Fibroblast of upper back skin (primary cell): ENCODE measurements at regions not wholly inside any gene's neighbourhood (a gene's known extent, or its start where the extent isn't known, plus 50 kb on each side); places are given as distances from the start of the nearest gene placed in this dataset.
"Not testable (repeated sequence)": the region's sequence is repeated elsewhere in the genome, so short reads cannot be mapped to it uniquely, and the experiment has no call there.

Experiments used
- DNase-seq: peaks from one replicate; pipeline ENCODE4 v3.0.0-alpha.2; 2013

DNA sequence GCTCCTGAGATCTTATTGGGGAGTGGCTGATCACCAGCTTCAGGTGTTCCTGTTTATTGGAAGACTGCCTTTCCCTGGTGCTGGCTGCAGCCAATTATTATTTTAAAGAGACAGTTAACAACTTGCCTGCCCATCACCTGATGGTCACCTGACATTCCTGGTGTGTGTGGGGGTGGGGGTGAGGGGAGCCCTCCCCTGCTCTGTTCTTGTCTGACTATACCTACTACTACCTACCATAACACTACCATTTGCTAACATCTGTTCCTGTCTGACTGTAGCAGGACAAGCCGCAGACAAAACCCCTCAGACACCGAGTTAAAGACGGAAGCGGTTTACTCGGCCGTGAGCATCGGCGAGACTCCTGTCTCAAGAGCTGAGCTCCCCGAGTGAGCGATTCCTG, 54.9 kb upstream of the NBPF3 start:
- no peak for DNase-seq

GRCh38 chr1:21384620-21385019, 55.3 kb upstream of the NBPF3 start:
- no peak for DNase-seq

DNA sequence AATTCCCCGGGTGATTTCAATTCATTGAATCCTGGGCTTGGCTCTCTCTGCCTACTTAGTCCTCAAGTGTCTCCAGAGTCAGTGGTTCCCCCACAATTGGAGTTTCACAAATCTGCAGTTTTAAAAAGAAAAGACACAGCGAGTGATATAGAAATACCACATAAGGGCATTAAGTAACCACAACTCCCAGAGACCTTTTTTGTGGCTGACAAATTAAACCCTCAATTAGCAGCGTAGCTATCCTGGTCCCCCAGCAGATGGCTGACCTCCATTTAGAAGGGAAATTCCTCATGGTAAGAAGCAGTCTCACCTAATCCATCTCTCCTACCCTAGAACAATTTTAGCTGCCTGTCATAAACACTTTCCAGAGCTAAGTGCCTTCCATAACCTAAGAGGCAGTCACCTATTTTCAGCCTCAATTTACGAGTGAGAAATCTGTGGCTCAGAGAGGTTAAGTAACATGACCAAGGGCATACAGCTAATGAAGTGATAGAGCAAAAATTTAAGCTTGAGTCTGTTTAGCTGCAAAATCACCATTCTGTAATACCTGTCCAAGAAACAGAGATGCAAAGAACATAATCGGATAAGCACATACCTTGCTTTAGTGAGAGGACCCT, 56.0 kb upstream of the NBPF3 start:
- DNase-seq, result peak; percentile 2

- no peak for DNase-seq
Observed at GRCh38 chr1:21381354-21381753, 58.6 kb upstream of the NBPF3 start.

DNA sequence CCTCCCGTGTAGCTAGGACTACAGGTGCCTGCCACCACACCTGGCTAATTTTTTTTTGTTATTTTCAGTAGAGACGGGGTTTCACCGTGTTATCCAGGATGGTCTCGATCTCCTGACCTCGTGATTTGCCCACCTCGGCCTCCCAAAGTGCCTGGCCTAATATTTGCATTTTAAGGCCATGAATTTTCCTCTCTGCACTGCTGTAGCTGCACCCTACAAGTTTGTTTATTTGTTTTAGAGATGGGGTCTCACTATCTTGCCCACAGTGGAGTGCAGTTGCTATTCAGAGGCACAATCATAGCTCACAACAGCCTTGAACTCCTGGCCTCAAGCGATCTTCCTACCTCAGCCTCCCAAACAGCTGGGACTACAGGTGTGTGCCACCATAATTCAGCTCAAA, 59.8 kb upstream of the NBPF3 start:
- not testable (repeated sequence) for DNase-seq

GRCh38 chr1:21379571-21379970, 60.4 kb upstream of the NBPF3 start:
- DNase-seq, result no peak

- DNase-seq, result no peak
Observed at GRCh38 chr1:21378705-21379494, 61.0 kb upstream of the NBPF3 start.

DNA sequence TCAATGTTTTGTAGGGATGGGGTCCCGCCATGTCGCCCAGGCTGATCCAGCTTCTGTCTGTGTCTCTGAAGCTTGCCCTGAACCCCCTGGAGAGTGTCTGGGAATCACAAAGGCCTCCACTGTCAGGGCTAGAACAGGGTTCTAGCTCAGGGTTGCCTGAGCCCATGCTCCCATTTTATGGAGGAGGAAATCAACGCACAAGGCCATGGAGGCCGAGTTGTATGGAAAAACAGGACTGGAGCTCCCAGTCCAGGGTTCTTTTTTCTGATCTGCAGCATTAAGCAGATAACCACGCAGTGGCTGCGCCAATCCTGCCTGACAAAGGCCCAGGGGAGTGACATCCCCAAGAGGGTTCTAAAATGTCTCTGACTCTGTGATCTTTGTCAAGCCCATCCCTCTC, 67.6 kb upstream of the NBPF3 start:
- no peak for DNase-seq

DNA sequence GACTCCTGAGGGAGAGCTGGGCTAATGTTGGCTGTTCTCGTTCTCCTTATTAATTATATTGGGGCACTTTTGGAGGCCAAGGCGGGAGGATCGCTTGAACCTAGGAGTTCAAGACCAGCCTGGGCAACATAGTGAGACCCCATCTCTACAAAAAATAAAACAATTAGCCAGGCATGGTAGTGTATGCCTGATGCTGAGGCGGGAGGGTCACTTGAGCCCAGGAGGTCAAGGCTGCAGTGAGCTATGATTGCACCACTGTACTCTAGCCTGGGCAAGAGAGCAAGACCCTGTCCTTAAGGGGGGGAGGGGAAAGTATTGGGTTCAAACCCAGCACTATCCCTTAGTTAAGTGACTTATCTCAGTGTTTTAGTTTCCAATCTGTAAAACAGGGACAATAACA, 70.0 kb upstream of the NBPF3 start:
- no peak for DNase-seq

DNA sequence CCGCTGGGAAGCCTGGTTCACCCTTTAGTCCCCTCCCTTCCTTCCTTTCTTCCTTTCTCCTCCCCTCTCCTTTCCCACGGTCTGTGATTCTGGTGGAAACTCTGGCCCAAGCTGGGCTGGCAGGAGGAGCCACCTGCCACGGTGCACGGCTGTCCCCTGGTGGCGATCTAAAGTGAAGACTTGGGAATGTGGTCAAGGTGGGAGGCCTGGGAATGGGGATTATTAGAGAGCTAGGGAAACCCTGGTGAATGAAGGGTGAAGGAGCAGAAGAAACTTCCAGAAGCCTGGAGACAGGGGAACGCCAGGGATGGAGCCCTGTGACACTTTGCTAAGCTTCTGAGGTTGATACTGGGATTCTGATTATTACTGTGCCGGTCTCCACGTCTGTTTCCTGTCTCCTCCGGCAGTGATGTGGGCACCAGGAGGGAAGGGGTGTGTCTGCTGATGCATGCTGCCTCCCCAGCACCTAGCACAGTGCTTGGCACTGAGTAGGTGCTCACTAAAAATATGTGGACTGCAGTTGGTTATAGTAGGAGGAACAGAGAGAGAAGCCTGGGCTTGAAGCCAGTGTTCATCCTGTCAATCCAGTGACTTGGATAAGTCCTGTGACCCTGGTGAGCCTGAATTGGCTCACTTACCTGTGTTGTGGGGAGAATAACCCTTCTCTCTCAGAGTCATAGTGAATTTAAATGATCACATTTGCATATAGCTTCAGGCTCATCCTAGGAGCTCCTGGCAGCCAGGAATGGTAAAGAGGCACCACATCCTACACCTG, 71.2 kb upstream of the NBPF3 start:
- peak; percentile 75 for DNase-seq

GRCh38 chr1:21367973-21368514, 71.9 kb upstream of the NBPF3 start:
- not testable (repeated sequence) for DNase-seq

DNA sequence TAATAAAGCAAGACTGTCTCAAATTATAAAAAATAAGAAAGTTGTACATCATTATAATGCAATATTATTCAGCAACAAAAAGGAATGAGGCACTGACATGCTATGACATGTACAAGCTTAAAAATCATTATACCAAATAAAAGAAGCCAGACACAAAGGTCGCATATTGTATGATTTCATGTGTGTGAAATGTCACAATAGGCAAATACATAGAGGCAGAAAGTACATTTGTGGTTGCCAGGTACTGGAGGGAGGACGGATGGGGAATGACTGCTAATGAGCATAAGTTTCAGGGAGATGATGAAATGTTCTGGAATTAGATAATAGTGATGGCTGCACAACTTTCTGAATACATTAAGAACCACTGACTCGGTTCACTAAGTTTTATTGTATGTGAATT, 73.6 kb upstream of the NBPF3 start:
- DNase-seq, result no peak

DNA sequence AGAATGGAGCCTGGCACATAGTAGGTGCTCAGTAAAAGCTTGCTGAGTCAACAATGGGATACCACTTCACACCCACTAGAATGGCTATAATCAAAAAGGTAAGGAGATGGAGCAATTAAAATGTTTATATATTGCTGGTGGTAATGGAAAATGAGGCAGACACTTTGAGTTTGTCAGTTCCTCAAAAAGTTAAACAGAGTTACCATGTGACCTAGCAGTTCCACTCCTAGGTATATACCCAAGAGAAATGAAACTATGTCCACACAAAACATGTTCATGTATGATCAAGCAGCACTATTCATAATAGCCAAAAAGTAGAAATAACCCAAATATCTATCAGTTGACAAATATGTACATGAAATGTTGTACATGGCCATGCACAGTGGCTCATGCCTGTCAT, 74.8 kb upstream of the ECE1 start:
- no peak for DNase-seq

- no peak for DNase-seq
Observed at GRCh38 chr1:21362096-21362495, 71.8 kb upstream of the ECE1 start.

- DNase-seq, result no peak
Observed at GRCh38 chr1:21361506-21361905, 71.2 kb upstream of the ECE1 start.

GRCh38 chr1:21357161-21357560, 66.9 kb upstream of the ECE1 start:
- DNase-seq, result no peak

GRCh38 chr1:21355956-21356355, 65.7 kb upstream of the ECE1 start:
- DNase-seq, result no peak

- DNase-seq, result no peak
Observed at GRCh38 chr1:21352586-21352985, 62.3 kb upstream of the ECE1 start.

GRCh38 chr1:21351901-21352300, 61.6 kb upstream of the ECE1 start:
- DNase-seq, result no peak

GRCh38 chr1:21350202-21350885, 60.1 kb upstream of the ECE1 start:
- DNase-seq, result no peak

DNA sequence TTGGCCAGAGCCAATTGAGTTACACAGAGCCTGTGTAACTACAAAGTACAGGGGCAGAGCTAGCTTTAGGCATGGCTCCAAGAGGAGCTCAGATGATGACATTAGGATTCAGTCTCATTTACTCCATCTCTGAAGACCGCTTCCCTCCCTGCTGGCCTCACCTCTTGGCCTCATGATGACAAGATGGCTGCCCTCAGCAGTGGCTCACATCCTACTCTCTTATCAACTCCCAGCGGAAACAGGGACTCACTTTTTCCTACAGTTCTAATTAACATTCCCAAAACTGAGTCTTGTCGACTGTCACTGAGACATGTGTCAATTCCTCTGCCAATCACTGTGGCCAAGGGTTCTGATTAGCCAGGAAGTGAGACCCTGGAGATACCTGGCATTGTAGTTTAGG, 59.4 kb upstream of the ECE1 start:
- DNase-seq, result no peak

DNA sequence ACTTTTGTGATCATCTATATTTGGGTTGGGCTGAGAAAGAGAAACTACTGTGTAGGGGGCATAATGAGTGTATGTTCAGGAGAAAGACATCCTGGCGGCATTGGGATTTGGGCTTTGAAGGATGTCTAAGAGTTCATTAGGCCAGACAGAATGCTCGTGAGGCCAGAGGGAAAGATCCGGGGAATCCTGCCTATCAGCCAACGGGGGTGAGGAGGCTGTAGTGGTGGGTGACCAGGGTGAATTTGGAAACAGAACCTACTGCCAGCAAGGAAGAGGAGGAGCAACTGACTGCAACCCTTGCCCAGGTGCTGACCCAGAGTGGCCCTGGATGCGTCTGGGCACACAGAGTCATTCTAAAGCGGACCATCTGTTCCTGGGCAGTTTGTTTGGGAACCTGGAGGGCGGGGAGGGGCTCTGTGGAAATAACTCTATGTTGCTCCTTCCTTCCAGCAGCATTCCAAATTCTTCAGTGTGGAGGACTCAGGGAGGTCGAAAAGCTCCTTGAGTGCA, 56.9 kb upstream of the ECE1 start:
- no peak for DNase-seq
